Neural crest cell (in vitro differentiated cells): ENCODE measurements at regions not wholly inside any gene's neighbourhood (a gene's known extent, or its start where the extent isn't known, plus 50 kb on each side); places are given as distances from the start of the nearest gene placed in this dataset.

Source experiments
- DNase-seq: peaks from one replicate; pipeline ENCODE4 v3.0.0; 2021; ENCODE audit warnings: low read depth, mixed read lengths, low spot score
- H3K27ac Mint-ChIP-seq: one replicate; pipeline ENCODE4 v1.8.0; 2021; ENCODE audit warnings: mild to moderate bottlenecking, mixed read lengths; ENCODE audit not compliant: unreplicated experiment
- H3K27me3 Mint-ChIP-seq: 2 replicates; pipeline ENCODE4 v1.8.0; 2021; ENCODE audit warnings: low read depth, mild to moderate bottlenecking, mixed read lengths
- H3K36me3 Mint-ChIP-seq: 2 replicates; pipeline ENCODE4 v1.8.0; 2021; ENCODE audit warnings: low read depth, mild to moderate bottlenecking, mixed read lengths
- H3K4me1 Mint-ChIP-seq: 2 replicates; pipeline ENCODE4 v1.8.0; 2021; ENCODE audit warnings: mixed read lengths
- H3K4me3 Mint-ChIP-seq: one replicate; pipeline ENCODE4 v1.8.0; 2021; ENCODE audit warnings: mild to moderate bottlenecking, mixed read lengths
- H3K9me3 Mint-ChIP-seq: 2 replicates; pipeline ENCODE4 v1.8.0; 2021; ENCODE audit warnings: mixed read lengths
- TF ChIP-seq, protein P1 (sequence below): fragments of 200-600 bp; sonication (generic); conservative IDR thresholded peaks from 2 replicates; pipeline ENCODE4 v1.5.0; 2021; ENCODE audit warnings: antibody characterized with exemption, mild to moderate bottlenecking

DNA sequence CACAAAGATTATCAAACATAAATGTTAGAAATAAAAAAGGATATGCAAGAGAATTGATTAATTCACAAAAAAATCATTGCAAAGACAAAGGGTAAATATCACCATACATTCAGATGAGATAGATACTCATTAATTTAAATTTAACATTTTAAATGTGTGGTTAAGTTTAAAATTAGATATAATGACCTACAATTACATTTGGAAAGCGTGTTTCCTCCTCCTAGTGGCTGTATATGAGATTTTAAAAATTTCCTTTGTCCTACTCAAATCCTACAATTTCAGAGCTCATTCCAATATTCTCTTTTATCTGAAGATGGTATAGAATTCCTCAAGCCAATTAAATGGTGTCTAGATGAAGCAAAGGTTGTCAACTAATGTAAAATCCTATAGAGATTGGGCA, 169.2 kb upstream of the CDH8 start:
- H3K9me3 Mint-ChIP-seq, result no peaks in the 10 kb centered on the region

DNA sequence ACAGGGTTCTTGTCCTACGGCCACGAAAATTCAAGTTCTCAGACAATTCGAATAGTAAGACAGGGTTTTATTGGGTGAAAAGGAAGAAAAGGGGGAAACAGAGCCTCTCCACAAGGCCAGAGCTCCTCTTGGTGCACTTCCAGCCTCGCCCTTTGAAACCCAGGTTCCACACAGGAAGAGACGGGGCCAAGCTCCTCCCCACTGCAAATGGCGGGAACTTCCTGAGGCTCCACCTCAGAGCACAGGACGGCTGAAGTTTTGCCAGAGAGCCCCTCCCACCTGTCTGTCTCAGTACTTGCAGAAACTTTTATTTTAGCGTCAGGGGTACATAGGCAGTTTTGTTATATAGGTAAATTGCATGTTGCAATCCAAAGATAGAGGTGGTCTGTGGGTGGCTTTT, 165.7 kb upstream of the CDH8 start:
- H3K4me3 Mint-ChIP-seq, result no peak overlapping the region
- H3K4me1 Mint-ChIP-seq, result no peaks in the 10 kb centered on the region
- H3K36me3 Mint-ChIP-seq, result no peaks in the 10 kb centered on the region
- no peaks in the 10 kb centered on the region for H3K27me3 Mint-ChIP-seq
- TF ChIP-seq, protein P1, sequence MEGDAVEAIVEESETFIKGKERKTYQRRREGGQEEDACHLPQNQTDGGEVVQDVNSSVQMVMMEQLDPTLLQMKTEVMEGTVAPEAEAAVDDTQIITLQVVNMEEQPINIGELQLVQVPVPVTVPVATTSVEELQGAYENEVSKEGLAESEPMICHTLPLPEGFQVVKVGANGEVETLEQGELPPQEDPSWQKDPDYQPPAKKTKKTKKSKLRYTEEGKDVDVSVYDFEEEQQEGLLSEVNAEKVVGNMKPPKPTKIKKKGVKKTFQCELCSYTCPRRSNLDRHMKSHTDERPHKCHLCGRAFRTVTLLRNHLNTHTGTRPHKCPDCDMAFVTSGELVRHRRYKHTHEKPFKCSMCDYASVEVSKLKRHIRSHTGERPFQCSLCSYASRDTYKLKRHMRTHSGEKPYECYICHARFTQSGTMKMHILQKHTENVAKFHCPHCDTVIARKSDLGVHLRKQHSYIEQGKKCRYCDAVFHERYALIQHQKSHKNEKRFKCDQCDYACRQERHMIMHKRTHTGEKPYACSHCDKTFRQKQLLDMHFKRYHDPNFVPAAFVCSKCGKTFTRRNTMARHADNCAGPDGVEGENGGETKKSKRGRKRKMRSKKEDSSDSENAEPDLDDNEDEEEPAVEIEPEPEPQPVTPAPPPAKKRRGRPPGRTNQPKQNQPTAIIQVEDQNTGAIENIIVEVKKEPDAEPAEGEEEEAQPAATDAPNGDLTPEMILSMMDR, result no peak
- H3K27ac Mint-ChIP-seq, result no peak overlapping the region
- no peak for DNase-seq
- no peaks in the 10 kb centered on the region for H3K9me3 Mint-ChIP-seq

More for the DNA sequence above, 169.2 kb upstream of the CDH8 start:
- no peak for DNase-seq
- no peak overlapping the region for H3K4me3 Mint-ChIP-seq
- H3K4me1 Mint-ChIP-seq, result no peaks in the 10 kb centered on the region
- no peak overlapping the region for H3K27ac Mint-ChIP-seq
- H3K27me3 Mint-ChIP-seq, result no peaks in the 10 kb centered on the region
- no peaks in the 10 kb centered on the region for H3K36me3 Mint-ChIP-seq
- TF ChIP-seq, protein P1, result peak; percentile 40

DNA sequence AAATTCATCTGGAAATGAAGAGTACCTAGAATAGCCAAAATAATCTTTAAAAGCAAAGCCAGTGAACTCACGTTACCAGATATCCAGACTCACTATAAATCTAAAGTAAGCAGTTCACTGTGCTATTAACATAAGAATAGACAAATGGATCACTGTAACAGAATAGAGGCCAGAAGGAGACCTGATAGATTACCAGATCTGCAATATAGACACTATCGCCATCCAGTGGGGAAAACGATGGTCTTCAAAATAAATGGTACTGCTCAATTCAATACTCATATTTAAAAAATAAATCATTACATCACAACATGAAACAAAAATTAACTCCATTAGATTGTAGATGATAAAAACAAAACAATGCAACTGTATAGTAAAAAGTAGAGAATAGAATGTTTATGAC, 158.6 kb upstream of the CDH8 start:
- Mint-ChIP-seq H3K9me3 (no peaks in the 10 kb centered on the region), H3K36me3 (no peaks in the 10 kb centered on the region), H3K27ac (no peak overlapping the region), H3K4me1 (no peaks in the 10 kb centered on the region), H3K4me3 (no peak overlapping the region), H3K27me3 (no peaks in the 10 kb centered on the region)
- TF ChIP-seq, protein P1, result peak; percentile 22
- DNase-seq, result no peak

DNA sequence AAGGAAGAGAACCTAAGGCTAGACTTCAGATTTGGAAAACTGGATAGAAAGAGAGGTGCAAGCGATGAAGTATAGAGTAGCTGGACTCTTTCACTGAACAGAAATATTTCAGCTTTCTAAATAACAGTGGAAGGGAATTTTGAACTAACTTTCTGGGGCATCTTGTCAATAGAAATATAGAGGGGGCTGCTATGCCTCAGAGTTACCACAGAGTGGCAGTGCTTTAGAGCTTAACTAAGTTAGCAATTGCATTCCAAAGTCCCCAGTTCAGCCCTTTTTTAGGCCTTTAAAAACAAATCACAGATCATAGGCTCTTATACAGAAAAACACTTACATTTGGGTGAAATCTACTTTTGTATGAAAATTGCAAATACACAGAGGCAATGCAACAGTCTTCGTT, 154.2 kb upstream of the CDH8 start:
- Mint-ChIP-seq H3K4me1 (no peaks in the 10 kb centered on the region), H3K4me3 (no peak overlapping the region), H3K27me3 (no peaks in the 10 kb centered on the region), H3K27ac (no peak overlapping the region), H3K9me3 (no peaks in the 10 kb centered on the region), H3K36me3 (no peaks in the 10 kb centered on the region)
- no peak for DNase-seq
- TF ChIP-seq, protein P1, result peak; percentile 76

DNA sequence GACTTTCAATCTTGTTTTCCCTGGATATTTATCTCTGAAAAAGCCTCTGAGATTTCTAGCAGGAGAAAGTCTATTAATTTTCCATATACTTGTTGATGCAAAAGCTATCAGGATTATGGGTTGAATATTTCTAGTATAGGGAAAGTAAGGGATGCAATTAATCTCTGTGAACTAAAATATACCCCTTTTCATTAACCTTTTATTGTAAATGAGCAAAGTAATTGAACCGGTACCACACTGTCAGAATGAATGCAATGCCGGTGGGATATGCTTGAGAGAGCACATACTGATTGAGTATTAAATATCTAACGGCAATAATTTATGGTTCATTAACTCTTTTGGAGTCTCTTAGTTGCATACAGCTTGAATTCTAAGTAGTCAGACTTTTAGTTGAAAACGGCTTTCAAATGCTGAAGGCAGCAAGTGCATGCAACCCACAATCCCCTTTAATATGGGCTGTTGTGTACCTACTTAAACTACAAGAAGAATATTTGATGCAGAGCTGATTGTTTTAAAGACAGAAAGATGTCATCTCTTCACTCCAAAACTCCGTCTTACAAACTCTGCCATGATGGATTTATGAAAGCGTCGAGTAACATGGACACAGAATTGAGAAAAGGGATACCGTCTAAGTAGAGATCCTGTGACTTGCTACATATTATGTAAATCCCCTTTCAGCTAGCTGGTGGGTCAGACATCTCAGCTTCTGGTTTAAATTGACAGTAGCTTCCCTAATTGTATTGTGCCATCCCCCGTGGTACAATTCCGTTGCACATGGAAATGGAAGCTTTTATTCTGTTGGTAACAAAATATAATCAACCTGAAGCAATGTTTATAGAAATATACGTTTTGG, 141.3 kb upstream of the CDH8 start:
- Mint-ChIP-seq H3K36me3 (no peaks in the 10 kb centered on the region), H3K27me3 (no peaks in the 10 kb centered on the region), H3K4me1 (peaks cover 7% of the 10 kb centered on the region), H3K4me3 (no peak overlapping the region), H3K27ac (peak overlapping the region; percentile 52), H3K9me3 (peaks cover 2% of the 10 kb centered on the region)
- DNase-seq, result no peak
- TF ChIP-seq, protein P1, result no peak
